ENCODE measurements at regions not wholly inside any gene's neighbourhood (a gene's known extent, or its start where the extent isn't known, plus 50 kb on each side); places are given as distances from the start of the nearest gene placed in this dataset.
"Not testable (repeated sequence)": the region's sequence is repeated elsewhere in the genome, so short reads cannot be mapped to it uniquely, and the experiment has no call there.

GRCh38 chr1:30229960-30230359, 493.4 kb downstream of the MATN1 start:
- Mint-ChIP-seq H3K27ac (no peak overlapping the region), H3K27me3 (peaks cover 5% of the 10 kb centered on the region), H3K4me1 (no peaks in the 10 kb centered on the region), H3K9me3 (no peaks in the 10 kb centered on the region), H3K36me3 (ENCODE audit: low read depth) (no peaks in the 10 kb centered on the region), H3K4me3 (no peak overlapping the region)
- DNase-seq: no peak
- intact Hi-C loops (cut with micrococcal nuclease): no loop called here

- H3K36me3 Mint-ChIP-seq (ENCODE audit: low read depth): no peaks in the 10 kb centered on the region
- H3K27me3 Mint-ChIP-seq: peaks cover 5% of the 10 kb centered on the region
- H3K27ac Mint-ChIP-seq: no peak overlapping the region
- no peaks in the 10 kb centered on the region for H3K9me3 Mint-ChIP-seq
- DNase-seq: no peak
- intact Hi-C loops (cut with micrococcal nuclease): no loop called here
- H3K4me3 Mint-ChIP-seq: no peak overlapping the region
- no peaks in the 10 kb centered on the region for H3K4me1 Mint-ChIP-seq
Measured at GRCh38 chr1:30229557-30229956, 493.8 kb downstream of the MATN1 start.

GRCh38 chr1:30226648-30227047, 496.7 kb downstream of the MATN1 start:
- no peaks in the 10 kb centered on the region for H3K9me3 Mint-ChIP-seq
- no peaks in the 10 kb centered on the region for H3K36me3 Mint-ChIP-seq (ENCODE audit: low read depth)
- H3K27ac Mint-ChIP-seq: no peak overlapping the region
- intact Hi-C loops (cut with micrococcal nuclease): no loop called here
- no peaks in the 10 kb centered on the region for H3K4me1 Mint-ChIP-seq
- H3K27me3 Mint-ChIP-seq: peaks cover 1% of the 10 kb centered on the region
- DNase-seq: no peak
- H3K4me3 Mint-ChIP-seq: no peak overlapping the region

GRCh38 chr1:30225357-30225756, 498.0 kb downstream of the MATN1 start:
- Mint-ChIP-seq H3K4me3 (no peak overlapping the region), H3K27ac (no peak overlapping the region), H3K27me3 (peaks cover 2% of the 10 kb centered on the region), H3K9me3 (no peaks in the 10 kb centered on the region), H3K36me3 (ENCODE audit: low read depth) (no peaks in the 10 kb centered on the region), H3K4me1 (no peaks in the 10 kb centered on the region)
- DNase-seq: no peak
- intact Hi-C loops (cut with micrococcal nuclease): no loop called here

- Mint-ChIP-seq H3K4me3 (no peak overlapping the region), H3K9me3 (no peaks in the 10 kb centered on the region), H3K27ac (no peak overlapping the region), H3K4me1 (no peaks in the 10 kb centered on the region), H3K27me3 (peaks cover 14% of the 10 kb centered on the region), H3K36me3 (ENCODE audit: low read depth) (no peaks in the 10 kb centered on the region)
- DNase-seq: no peak
- intact Hi-C loops (cut with micrococcal nuclease): no loop called here
Measured at GRCh38 chr1:30219675-30220074, 503.7 kb downstream of the MATN1 start.

GRCh38 chr1:30218438-30218837, 504.9 kb downstream of the MATN1 start:
- intact Hi-C loops (cut with micrococcal nuclease): no loop called here
- H3K27me3 Mint-ChIP-seq: peaks cover 14% of the 10 kb centered on the region
- H3K27ac Mint-ChIP-seq: no peak overlapping the region
- H3K9me3 Mint-ChIP-seq: no peaks in the 10 kb centered on the region
- DNase-seq: no peak
- no peaks in the 10 kb centered on the region for H3K36me3 Mint-ChIP-seq (ENCODE audit: low read depth)
- no peaks in the 10 kb centered on the region for H3K4me1 Mint-ChIP-seq
- no peak overlapping the region for H3K4me3 Mint-ChIP-seq

GRCh38 chr1:30216602-30217001, 506.8 kb downstream of the MATN1 start:
- Mint-ChIP-seq H3K4me3 (no peak overlapping the region), H3K27ac (no peak overlapping the region), H3K27me3 (peaks cover 16% of the 10 kb centered on the region), H3K4me1 (no peaks in the 10 kb centered on the region), H3K36me3 (ENCODE audit: low read depth) (no peaks in the 10 kb centered on the region), H3K9me3 (no peaks in the 10 kb centered on the region)
- intact Hi-C loops (cut with micrococcal nuclease): no loop called here
- DNase-seq: no peak

GRCh38 chr1:30213936-30214335, 509.4 kb downstream of the MATN1 start:
- H3K36me3 Mint-ChIP-seq (ENCODE audit: low read depth): no peaks in the 10 kb centered on the region
- intact Hi-C loops (cut with micrococcal nuclease): no loop called here
- H3K4me1 Mint-ChIP-seq: no peaks in the 10 kb centered on the region
- H3K27ac Mint-ChIP-seq: no peak overlapping the region
- peaks cover 8% of the 10 kb centered on the region for H3K27me3 Mint-ChIP-seq
- H3K9me3 Mint-ChIP-seq: no peaks in the 10 kb centered on the region
- no peak overlapping the region for H3K4me3 Mint-ChIP-seq
- no peak for DNase-seq

GRCh38 chr1:30207962-30208361, 515.4 kb downstream of the MATN1 start:
- H3K4me3 Mint-ChIP-seq; H3K27me3 Mint-ChIP-seq; DNase-seq; intact Hi-C loops (cut with micrococcal nuclease); H3K36me3 Mint-ChIP-seq (ENCODE audit: low read depth); H3K27ac Mint-ChIP-seq; H3K4me1 Mint-ChIP-seq; H3K9me3 Mint-ChIP-seq: not testable (repeated sequence)

GRCh38 chr1:30206631-30207030, 516.8 kb downstream of the MATN1 start:
- DNase-seq; H3K4me1 Mint-ChIP-seq; H3K4me3 Mint-ChIP-seq; H3K27me3 Mint-ChIP-seq; intact Hi-C loops (cut with micrococcal nuclease); H3K27ac Mint-ChIP-seq; H3K9me3 Mint-ChIP-seq; H3K36me3 Mint-ChIP-seq (ENCODE audit: low read depth): not testable (repeated sequence)

- H3K4me3 Mint-ChIP-seq; H3K27me3 Mint-ChIP-seq; DNase-seq; H3K36me3 Mint-ChIP-seq (ENCODE audit: low read depth); H3K9me3 Mint-ChIP-seq; H3K4me1 Mint-ChIP-seq; H3K27ac Mint-ChIP-seq: not testable (repeated sequence)
- intact Hi-C loops (cut with micrococcal nuclease): loop anchor here (5.0 kb wide), 1 partner anchor 628 kb away; no protein-coding TSS in a partner anchor
Measured at GRCh38 chr1:30204916-30205315, 518.5 kb downstream of the MATN1 start.

GRCh38 chr1:30201015-30201414, 522.4 kb downstream of the MATN1 start:
- Mint-ChIP-seq H3K4me1 (no peaks in the 10 kb centered on the region), H3K36me3 (ENCODE audit: low read depth) (no peaks in the 10 kb centered on the region), H3K27me3 (peaks cover 7% of the 10 kb centered on the region), H3K4me3 (no peak overlapping the region), H3K9me3 (no peaks in the 10 kb centered on the region), H3K27ac (no peak overlapping the region)
- DNase-seq: no peak
- intact Hi-C loops (cut with micrococcal nuclease): loop anchor here (5.0 kb wide), 1 partner anchor 624 kb away; no protein-coding TSS in a partner anchor

- Mint-ChIP-seq H3K4me3 (no peak overlapping the region), H3K9me3 (no peaks in the 10 kb centered on the region), H3K27me3 (peaks cover 7% of the 10 kb centered on the region), H3K4me1 (no peaks in the 10 kb centered on the region), H3K36me3 (ENCODE audit: low read depth) (no peaks in the 10 kb centered on the region), H3K27ac (no peak overlapping the region)
- intact Hi-C loops (cut with micrococcal nuclease): loop anchor here (5.0 kb wide), 1 partner anchor 623 kb away; no protein-coding TSS in a partner anchor
- DNase-seq: no peak
Measured at GRCh38 chr1:30200161-30200560, 523.2 kb downstream of the MATN1 start.

- Mint-ChIP-seq H3K27me3 (peaks cover 7% of the 10 kb centered on the region), H3K4me1 (no peaks in the 10 kb centered on the region), H3K9me3 (no peaks in the 10 kb centered on the region), H3K27ac (no peak overlapping the region), H3K36me3 (ENCODE audit: low read depth) (no peaks in the 10 kb centered on the region), H3K4me3 (no peak overlapping the region)
- DNase-seq: no peak
- intact Hi-C loops (cut with micrococcal nuclease): no loop called here
Measured at GRCh38 chr1:30199563-30199962, 523.8 kb downstream of the MATN1 start.

- H3K9me3 Mint-ChIP-seq: no peaks in the 10 kb centered on the region
- no peaks in the 10 kb centered on the region for H3K4me1 Mint-ChIP-seq
- H3K27me3 Mint-ChIP-seq: peaks cover 7% of the 10 kb centered on the region
- H3K36me3 Mint-ChIP-seq (ENCODE audit: low read depth): no peaks in the 10 kb centered on the region
- H3K4me3 Mint-ChIP-seq: no peak overlapping the region
- intact Hi-C loops (cut with micrococcal nuclease): no loop called here
- no peak for DNase-seq
- no peak overlapping the region for H3K27ac Mint-ChIP-seq
Measured at GRCh38 chr1:30198795-30199403, 524.5 kb downstream of the MATN1 start.

Data from activated CD4-positive, alpha-beta T cell treated with anti-CD3 and anti-CD28 coated beads, Interleukin-2, amount 10 ng/mL, durations not matched to agents 24 days and 14 days (primary cell).